GM10248 (cell line): ENCODE measurements at regions not wholly inside any gene's neighbourhood (a gene's known extent, or its start where the extent isn't known, plus 50 kb on each side); places are given as distances from the start of the nearest gene placed in this dataset.

Source experiments
- CTCF ChIA-PET: fragments of 300-600 bp; sonication (Branson Sonifier 250); formaldehyde crosslinking; extraction: SDS; loops from one replicate; lab custom pipeline; 2021; ENCODE audit warnings: antibody characterized with exemption; lab: Yijun Ruan, JAX
- POLR2A ChIA-PET: fragments of 350-650 bp; sonication (Branson Sonifier 250); formaldehyde crosslinking; extraction: SDS; loops from one replicate; lab custom pipeline; 2020; ENCODE audit warnings: antibody characterized with exemption; lab: Yijun Ruan, JAX
- DNase-seq: peaks from one replicate; pipeline ENCODE4 v3.0.0; 2012; ENCODE audit errors: extremely low spot score
- CTCF ChIP-seq: IDR thresholded peaks from 2 replicates; pipeline ENCODE4 v1.5.1; 2012; ENCODE audit warnings: mild to moderate bottlenecking, low read depth; ENCODE audit errors: extremely low read depth, missing control alignments, control extremely low read depth

DNA sequence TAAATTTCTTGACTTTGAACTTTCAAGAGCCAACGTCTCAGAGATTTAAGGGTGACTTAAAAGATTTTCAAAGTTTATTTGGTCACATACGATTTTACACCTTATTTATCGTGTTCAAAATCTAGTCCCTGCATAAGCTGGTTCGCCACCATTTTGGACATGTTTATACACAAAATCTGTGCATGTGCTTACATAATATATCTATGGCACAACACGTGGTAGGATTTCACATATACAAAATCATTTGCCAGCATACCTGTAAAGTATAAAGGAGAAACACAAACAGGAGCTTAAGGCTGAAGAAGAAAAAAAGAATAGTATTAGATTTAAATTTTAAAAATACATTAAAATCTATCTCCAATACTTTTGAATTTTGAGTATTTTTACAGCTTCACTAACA, 190.0 kb upstream of the KYNU start:
- ChIA-PET CTCF (interaction anchor here (1.1 kb wide), 1 partner anchor 165 kb away, joined by 3 read pairs; no protein-coding TSS in a partner anchor), POLR2A (no interaction called here)
- no peak for TF ChIP-seq CTCF
- no peak for DNase-seq

- CTCF ChIA-PET: interaction anchor here (0.9 to 1.1 kb wide), 2 partner anchors 166 to 294 kb away, joined by 3 read pairs; no protein-coding TSS in a partner anchor
- POLR2A ChIA-PET: no interaction called here
- no peak for DNase-seq
- no peak for TF ChIP-seq CTCF
Measured at GRCh38 chr2:142687075-142687474, 190.4 kb upstream of the KYNU start.

DNA sequence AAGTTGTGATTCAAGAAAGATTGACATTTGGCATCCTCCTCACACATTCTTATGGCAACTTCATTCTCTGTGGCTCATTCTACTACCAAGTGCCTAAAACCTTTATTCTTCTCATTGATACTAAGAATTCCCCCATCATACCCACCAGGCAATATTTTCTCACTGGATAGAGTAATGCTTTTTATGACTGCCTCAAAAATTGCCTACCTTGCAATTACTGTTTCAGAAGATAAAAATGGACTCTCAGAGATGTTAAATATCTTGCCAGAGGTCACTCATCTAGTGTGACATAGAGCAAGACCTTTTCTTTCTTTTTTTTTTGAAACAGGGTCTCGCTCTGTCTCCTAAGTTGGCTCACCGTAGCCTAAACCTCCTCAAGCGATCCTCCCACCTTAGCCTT, 192.8 kb upstream of the KYNU start:
- CTCF ChIA-PET: no interaction called here
- TF ChIP-seq CTCF: no peak
- DNase-seq: no peak
- POLR2A ChIA-PET: no interaction called here

DNA sequence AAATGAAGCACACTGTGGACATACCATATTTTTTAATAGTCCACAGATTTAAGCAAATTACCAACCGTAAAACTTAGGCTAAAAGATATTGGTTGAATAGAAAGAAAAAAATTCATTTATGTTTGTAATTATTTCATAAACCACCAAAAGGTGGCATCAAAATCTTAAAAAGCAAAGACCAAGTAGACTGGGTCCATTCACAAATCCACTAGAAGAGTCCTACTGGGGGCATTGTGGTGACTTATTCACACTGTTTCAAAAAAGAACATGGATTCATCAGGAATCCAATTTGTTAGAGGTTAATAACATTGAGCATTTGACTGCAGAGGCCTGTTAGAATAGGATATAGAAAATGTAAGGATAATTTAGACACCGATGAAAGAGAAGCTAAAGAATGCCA, 194.9 kb upstream of the KYNU start:
- DNase-seq: no peak
- POLR2A ChIA-PET: no interaction called here
- TF ChIP-seq CTCF: no peak
- CTCF ChIA-PET: interaction anchor here (0.9 to 3.8 kb wide), 9 partner anchors 8 to 306 kb away, joined by 3 to 34 read pairs (median 6); no protein-coding TSS in a partner anchor

GRCh38 chr2:142681952-142682351, 195.5 kb upstream of the KYNU start:
- ChIA-PET CTCF (interaction anchor here (1.5 to 3.8 kb wide), 5 partner anchors 12 to 306 kb away, joined by 3 to 34 read pairs (median 8); no protein-coding TSS in a partner anchor), POLR2A (no interaction called here)
- TF ChIP-seq CTCF: no peak
- no peak for DNase-seq

GRCh38 chr2:142678164-142678563, 199.3 kb upstream of the KYNU start:
- no peak for DNase-seq
- TF ChIP-seq CTCF: no peak
- ChIA-PET POLR2A (no interaction called here), CTCF (no interaction called here)
